VCaP (cell line): ENCODE measurements at regions not wholly inside any gene's neighbourhood (a gene's known extent, or its start where the extent isn't known, plus 50 kb on each side); places are given as distances from the start of the nearest gene placed in this dataset.

Experiments used
- H3K27ac ChIP-seq: fragments of 450-650 bp; 2 replicates; pipeline ENCODE4 v1.5.1; 2017
- CTCF ChIP-seq: fragments of 450-650 bp; conservative IDR thresholded peaks from 2 replicates; pipeline ENCODE4 v1.5.1; 2017; ENCODE audit warnings: mild to moderate bottlenecking, moderate library complexity

GRCh38 chr18:4806331-4806730 lies 351.2 kb upstream of the DLGAP1 start:
- no peak overlapping the region for H3K27ac ChIP-seq
- no peak for TF ChIP-seq CTCF

GRCh38 chr18:4802296-4802695 lies 347.2 kb upstream of the DLGAP1 start:
- TF ChIP-seq CTCF: no peak

DNA sequence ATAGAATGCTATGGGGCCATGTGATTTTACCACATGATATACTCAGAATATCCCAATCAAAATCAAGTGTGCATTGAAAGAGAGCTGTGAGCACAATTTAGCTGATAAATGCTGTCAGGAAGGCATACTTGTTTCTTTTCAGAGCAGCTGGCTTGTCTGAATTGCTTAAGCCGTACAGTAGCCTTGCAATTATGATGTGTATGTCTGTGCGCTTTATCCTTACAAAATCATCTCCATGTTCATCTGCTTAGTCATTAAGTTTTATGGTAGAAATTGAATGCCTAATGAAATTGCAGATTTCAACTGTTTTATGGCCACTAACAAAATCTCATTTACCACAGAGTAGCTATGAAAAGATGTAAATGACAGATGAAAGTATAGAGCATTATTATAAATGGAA lies 346.0 kb upstream of the DLGAP1 start:
- no peak for TF ChIP-seq CTCF

More at GRCh38 chr18:4802296-4802695, 347.2 kb upstream of the DLGAP1 start:
- H3K27ac ChIP-seq: no peak overlapping the region

DNA sequence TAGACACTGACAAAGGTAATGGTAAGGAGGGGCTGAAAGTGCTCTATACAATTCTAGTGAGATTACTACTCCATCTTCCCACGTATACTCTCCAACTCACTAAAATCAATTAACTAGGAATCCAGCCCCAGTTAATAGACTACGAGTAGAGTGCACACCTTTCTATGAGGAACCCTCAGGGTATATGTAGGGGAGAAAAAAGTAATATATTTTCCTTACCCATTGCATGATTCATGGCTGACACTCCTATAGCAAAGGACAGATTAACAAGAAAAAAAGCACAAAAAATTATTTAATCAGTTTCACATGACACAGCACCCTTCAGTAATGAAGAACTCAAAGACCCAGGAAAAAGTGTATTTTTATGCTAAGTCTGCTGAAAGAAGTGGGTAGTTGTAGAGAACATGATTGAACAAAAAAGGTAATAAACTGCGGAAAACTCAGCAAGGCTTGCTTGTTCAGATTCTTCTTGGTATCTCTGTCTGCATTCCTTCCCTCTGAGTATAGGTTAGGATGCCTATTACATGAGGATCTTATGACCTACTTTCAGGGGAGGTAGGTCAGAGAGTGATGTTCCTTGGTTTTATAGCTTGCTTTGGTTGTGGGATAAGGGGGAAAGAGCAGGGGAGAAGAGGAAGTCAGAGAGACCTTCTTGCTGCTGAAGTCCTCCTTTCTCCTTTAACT lies 342.0 kb upstream of the DLGAP1 start:
- no peak overlapping the region for H3K27ac ChIP-seq
- no peak for TF ChIP-seq CTCF

More for the DNA sequence above, 346.0 kb upstream of the DLGAP1 start:
- no peak overlapping the region for H3K27ac ChIP-seq

DNA sequence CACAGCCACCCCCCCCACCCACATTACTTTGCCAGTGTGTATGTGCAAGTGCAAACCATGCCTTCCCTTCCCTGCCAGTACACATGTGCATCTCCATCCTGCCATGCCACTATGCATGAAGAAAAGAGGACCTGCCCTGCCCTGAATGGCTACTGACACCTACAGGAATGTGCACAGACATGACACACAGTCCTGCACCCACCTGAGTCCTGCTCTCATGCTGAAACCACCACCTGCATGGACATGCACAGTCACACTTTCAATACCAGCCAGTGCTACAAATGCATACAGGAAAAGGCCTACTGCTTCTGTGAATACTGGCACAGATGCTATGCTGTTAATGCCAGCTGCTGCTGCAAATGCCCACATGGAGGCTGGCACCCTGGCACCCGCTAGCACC lies 334.4 kb upstream of the DLGAP1 start:
- no peak for TF ChIP-seq CTCF
- no peak overlapping the region for H3K27ac ChIP-seq

GRCh38 chr18:4781873-4782272 lies 326.8 kb upstream of the DLGAP1 start:
- no peak for TF ChIP-seq CTCF
- H3K27ac ChIP-seq: no peak overlapping the region

GRCh38 chr18:4765401-4765800 lies 310.3 kb upstream of the DLGAP1 start:
- no peak for TF ChIP-seq CTCF
- H3K27ac ChIP-seq: no peak overlapping the region
